Activated B cell treated with CpG ODN at 0.5 μM for 24 hours (primary cell): ENCODE measurements at regions not wholly inside any gene's neighbourhood (a gene's known extent, or its start where the extent isn't known, plus 50 kb on each side); places are given as distances from the start of the nearest gene placed in this dataset.

Source experiments
- ATAC-seq: fragments of 200-7000 bp; cut with Tn5 transposase; one replicate; pipeline ENCODE4 v1.10.0; 2021; ENCODE audit warnings: low read depth, mild to moderate bottlenecking, moderate library complexity
- CTCF ChIA-PET: fragments of 350-600 bp; sonication (Branson Sonifier 250); formaldehyde crosslinking; loops from one replicate; lab custom pipeline; 2021; ENCODE audit warnings: antibody characterized with exemption; lab: Charles Lee
- POLR2A ChIA-PET: fragments of 350-600 bp; sonication (Branson Sonifier 250); formaldehyde crosslinking; loops from one replicate; lab custom pipeline; 2021; ENCODE audit warnings: antibody characterized with exemption; lab: Charles Lee
- DNase-seq: peaks from one replicate; pipeline ENCODE4 v3.0.0; 2022
- H3K27ac Mint-ChIP-seq: one replicate; pipeline ENCODE4 v1.8.0; 2020; ENCODE audit warnings: mixed read lengths
- H3K27me3 Mint-ChIP-seq: one replicate; pipeline ENCODE4 v1.8.0; 2021; ENCODE audit warnings: mixed read lengths
- H3K36me3 Mint-ChIP-seq: one replicate; pipeline ENCODE4 v1.8.0; 2021; ENCODE audit warnings: low read depth, mixed read lengths
- H3K4me1 Mint-ChIP-seq: one replicate; pipeline ENCODE4 v1.8.0; 2021; ENCODE audit warnings: mixed read lengths
- H3K4me3 Mint-ChIP-seq: one replicate; pipeline ENCODE4 v1.8.0; 2020; ENCODE audit warnings: mild to moderate bottlenecking, mixed read lengths
- H3K9me3 Mint-ChIP-seq: one replicate; pipeline ENCODE4 v1.8.0; 2020; ENCODE audit warnings: mixed read lengths
- CTCF ChIP-seq: fragments of 200-600 bp; IDR thresholded peaks from one replicate; pipeline ENCODE4 v1.8.0; 2022; ENCODE audit warnings: antibody characterized with exemption, mild to moderate bottlenecking
- intact Hi-C: fragments of 100-400 bp; cut with micrococcal nuclease; formaldehyde crosslinking; loops from one replicate; pipeline ENCODE4 v1.15.1; 2024

GRCh38 chr10:113219446-113219845 is 269.4 kb downstream of the TCF7L2 start:
- Mint-ChIP-seq H3K27me3 (peaks cover 9% of the 10 kb centered on the region), H3K27ac (no peak overlapping the region), H3K9me3 (no peaks in the 10 kb centered on the region), H3K36me3 (no peaks in the 10 kb centered on the region), H3K4me1 (no peaks in the 10 kb centered on the region), H3K4me3 (no peak overlapping the region)
- ChIA-PET POLR2A (no interaction called here), CTCF (no interaction called here)
- ATAC-seq (no peak), DNase-seq (no peak)
- no peak for TF ChIP-seq CTCF
- intact Hi-C loops = no loop called here

GRCh38 chr10:113221756-113222168 is 271.7 kb downstream of the TCF7L2 start:
- Mint-ChIP-seq H3K27ac (no peak overlapping the region), H3K4me3 (no peak overlapping the region)

GRCh38 chr10:113222207-113222606 is 272.2 kb downstream of the TCF7L2 start:
- DNase-seq = no peak
- POLR2A ChIA-PET = no interaction called here

More at GRCh38 chr10:113221756-113222168, 271.7 kb downstream of the TCF7L2 start:
- no peak for ATAC-seq
- POLR2A ChIA-PET = no interaction called here
- TF ChIP-seq CTCF = no peak
- H3K27me3 Mint-ChIP-seq = peaks cover 13% of the 10 kb centered on the region
- no peaks in the 10 kb centered on the region for H3K36me3 Mint-ChIP-seq
- intact Hi-C loops = no loop called here
- H3K4me1 Mint-ChIP-seq = peaks cover 6% of the 10 kb centered on the region
- DNase-seq = no peak
- CTCF ChIA-PET = no interaction called here
- H3K9me3 Mint-ChIP-seq = no peaks in the 10 kb centered on the region

GRCh38 chr10:113225364-113225763 is 275.3 kb downstream of the TCF7L2 start:
- no peak for DNase-seq
- Mint-ChIP-seq H3K27ac (no peak overlapping the region), H3K36me3 (no peaks in the 10 kb centered on the region), H3K4me3 (no peak overlapping the region), H3K27me3 (peaks cover 14% of the 10 kb centered on the region), H3K4me1 (peaks cover 6% of the 10 kb centered on the region), H3K9me3 (no peaks in the 10 kb centered on the region)
- intact Hi-C loops = no loop called here
- ChIA-PET CTCF (no interaction called here), POLR2A (no interaction called here)
- ATAC-seq = no peak
- no peak for TF ChIP-seq CTCF

More at GRCh38 chr10:113222207-113222606, 272.2 kb downstream of the TCF7L2 start:
- ATAC-seq = no peak
- Mint-ChIP-seq H3K36me3 (no peaks in the 10 kb centered on the region), H3K9me3 (no peaks in the 10 kb centered on the region), H3K27ac (no peak overlapping the region), H3K27me3 (peaks cover 13% of the 10 kb centered on the region), H3K4me1 (peaks cover 6% of the 10 kb centered on the region), H3K4me3 (no peak overlapping the region)
- TF ChIP-seq CTCF = no peak
- CTCF ChIA-PET = no interaction called here
- intact Hi-C loops = no loop called here

- intact Hi-C loops = no loop called here
- DNase-seq (no peak), ATAC-seq (no peak)
- H3K27me3 Mint-ChIP-seq = peaks cover 14% of the 10 kb centered on the region
- TF ChIP-seq CTCF = no peak
- no peaks in the 10 kb centered on the region for H3K36me3 Mint-ChIP-seq
- CTCF ChIA-PET = no interaction called here
- H3K9me3 Mint-ChIP-seq = no peaks in the 10 kb centered on the region
- no peak overlapping the region for H3K4me3 Mint-ChIP-seq
- peaks cover 6% of the 10 kb centered on the region for H3K4me1 Mint-ChIP-seq
- no peak overlapping the region for H3K27ac Mint-ChIP-seq
- POLR2A ChIA-PET = no interaction called here
These were observed 275.9 kb downstream of the TCF7L2 start for GRCh38 chr10:113225903-113226302.
